Sigmoid colon (tissue), 6 donors: ENCODE measurements at regions not wholly inside any gene's neighbourhood (a gene's known extent, or its start where the extent isn't known, plus 50 kb on each side); places are given as distances from the start of the nearest gene placed in this dataset.

ENCODE experiments used
- DNase-seq: peaks from one replicate; pipeline ENCODE4 v3.0.0-alpha.2; 2019
- H3K27ac ChIP-seq, 4 donors: fragments of 200-600 bp; sonication (generic); one replicate each; pipeline ENCODE4 v1.5.1; 2016 to 2019; ENCODE audit warnings: mild to moderate bottlenecking in 1 of 4
- H3K27me3 ChIP-seq, 3 donors: fragments of 200-600 bp; sonication (generic); one replicate each; pipeline ENCODE4 v1.5.1; 2019; ENCODE audit warnings: mild to moderate bottlenecking in 1 of 3
- H3K36me3 ChIP-seq, 4 donors: fragments of 200-600 bp; sonication (generic); one replicate each; pipeline ENCODE4 v1.5.1; 2016 to 2019
- H3K4me1 ChIP-seq, 4 donors: fragments of 200-600 bp; sonication (generic); one replicate each; pipeline ENCODE4 v1.5.1; 2017 to 2019
- H3K4me3 ChIP-seq, 4 donors: fragments of 200-600 bp; sonication (generic); one replicate each; pipeline ENCODE4 v1.5.1; 2017 to 2019; ENCODE audit warnings: mild to moderate bottlenecking in 2 of 4, moderate library complexity in 1 of 4
- H3K9me3 ChIP-seq, 4 donors: fragments of 200-600 bp in 3 of 4; sonication (generic) in 3 of 4; one replicate each; pipeline versions ENCODE4 v1.5.1 to v1.6.1; 2013 to 2019
- CTCF ChIP-seq, 4 experiments: fragments of 450-650 bp in 3 of 4; fragments of 200-600 bp in 1 of 4; IDR thresholded peaks; one replicate each; pipeline ENCODE4 v1.5.1; 2016 to 2019; ENCODE audit warnings: antibody characterized with exemption in 4 of 4, mild to moderate bottlenecking in 3 of 4, moderate library complexity in 2 of 4
- EP300 ChIP-seq, 4 donors: sonication (generic); formaldehyde crosslinking; IDR thresholded peaks; one replicate each; pipeline ENCODE4 v1.6.1; 2017; ENCODE audit warnings: antibody characterized with exemption in 4 of 4
- POLR2A ChIP-seq, 2 donors: fragments of 450-650 bp; IDR thresholded peaks; one replicate each; pipeline ENCODE4 v1.6.1; 2016; ENCODE audit warnings: antibody characterized with exemption in 2 of 2, mild to moderate bottlenecking in 2 of 2, moderate library complexity in 2 of 2
- POLR2AphosphoS5 ChIP-seq, 4 donors: sonication (generic); formaldehyde crosslinking; IDR thresholded peaks; one replicate each; pipeline ENCODE4 v1.6.1; 2017; ENCODE audit warnings: antibody characterized with exemption in 4 of 4
- WGBS, 2 donors: extraction: QIAGEN DNeasy Blood & Tissue Kit; methylation state at CpG; one replicate each; pipeline ENCODE4 v1.1.7; 2013; 5-methylcytosine and 5-hydroxymethylcytosine counted together
- intact Hi-C: fragments of 100-400 bp; cut with DNase I; formaldehyde crosslinking; loops from one replicate; pipeline ENCODE4 v1.15.1; 2023
- donor health status: healthy with polysubstance abuse.
- donor health status: healthy.

- no peaks in the 10 kb centered on the region for H3K36me3 ChIP-seq
- H3K27ac ChIP-seq = no peak overlapping the region
- whole genome bisulfite sequencing, 2 donors = 92 to 94% methylated on average over 17 of the region's 17 CpGs
- H3K9me3 ChIP-seq = peaks cover 0 to 2% (median 0%) of the 10 kb centered on the region in 4 donors
- TF ChIP-seq EP300 (IDR thresholded peaks at IDR 0.05) (no peak), POLR2AphosphoS5 (IDR thresholded peaks at IDR 0.05) (no peak), CTCF (IDR thresholded peaks at IDR 0.05) (no peak), POLR2A (IDR thresholded peaks at IDR 0.05) (no peak)
- no peaks in the 10 kb centered on the region for H3K27me3 ChIP-seq
- no peaks in the 10 kb centered on the region for H3K4me1 ChIP-seq
- intact Hi-C loops = no loop called here
- H3K4me3 ChIP-seq = no peak overlapping the region
- no peak for DNase-seq
Observed at GRCh38 chr1:13983393-13983792, 283.4 kb downstream of the PRDM2 start.

DNA sequence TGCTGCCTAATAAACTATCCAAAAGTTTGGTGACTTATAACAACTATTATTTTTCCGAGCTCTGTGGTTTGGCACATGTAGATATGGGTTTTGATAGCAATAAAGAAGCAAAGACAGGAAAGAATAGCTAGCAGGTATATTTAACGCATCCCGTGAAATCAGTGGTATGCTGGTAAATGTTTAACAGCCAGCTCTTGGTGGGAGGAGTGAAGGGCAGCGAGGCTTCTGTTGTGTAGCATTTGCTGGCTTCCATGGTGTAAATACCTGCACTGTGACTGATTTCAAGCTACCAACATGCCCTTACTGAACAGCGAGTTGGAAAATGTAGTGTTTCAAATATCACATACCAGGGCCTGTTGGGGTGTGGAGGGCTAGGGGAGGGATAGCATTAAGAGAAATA is 291.0 kb downstream of the PRDM2 start:
- H3K27ac ChIP-seq = no peak overlapping the region
- 19 to 67% methylated on average over 5 of the region's 5 CpGs for WGBS, 2 donors
- peaks cover 0 to 7% (median 0%) of the 10 kb centered on the region in 4 donors for H3K4me1 ChIP-seq
- DNase-seq = no peak
- TF ChIP-seq EP300 (IDR thresholded peaks at IDR 0.05) = no peak
- no peak for TF ChIP-seq POLR2A (IDR thresholded peaks at IDR 0.05)
- no peak overlapping the region for H3K4me3 ChIP-seq
- no peaks in the 10 kb centered on the region for H3K9me3 ChIP-seq
- H3K27me3 ChIP-seq = no peaks in the 10 kb centered on the region
- intact Hi-C loops = no loop called here
- no peaks in the 10 kb centered on the region for H3K36me3 ChIP-seq

DNA sequence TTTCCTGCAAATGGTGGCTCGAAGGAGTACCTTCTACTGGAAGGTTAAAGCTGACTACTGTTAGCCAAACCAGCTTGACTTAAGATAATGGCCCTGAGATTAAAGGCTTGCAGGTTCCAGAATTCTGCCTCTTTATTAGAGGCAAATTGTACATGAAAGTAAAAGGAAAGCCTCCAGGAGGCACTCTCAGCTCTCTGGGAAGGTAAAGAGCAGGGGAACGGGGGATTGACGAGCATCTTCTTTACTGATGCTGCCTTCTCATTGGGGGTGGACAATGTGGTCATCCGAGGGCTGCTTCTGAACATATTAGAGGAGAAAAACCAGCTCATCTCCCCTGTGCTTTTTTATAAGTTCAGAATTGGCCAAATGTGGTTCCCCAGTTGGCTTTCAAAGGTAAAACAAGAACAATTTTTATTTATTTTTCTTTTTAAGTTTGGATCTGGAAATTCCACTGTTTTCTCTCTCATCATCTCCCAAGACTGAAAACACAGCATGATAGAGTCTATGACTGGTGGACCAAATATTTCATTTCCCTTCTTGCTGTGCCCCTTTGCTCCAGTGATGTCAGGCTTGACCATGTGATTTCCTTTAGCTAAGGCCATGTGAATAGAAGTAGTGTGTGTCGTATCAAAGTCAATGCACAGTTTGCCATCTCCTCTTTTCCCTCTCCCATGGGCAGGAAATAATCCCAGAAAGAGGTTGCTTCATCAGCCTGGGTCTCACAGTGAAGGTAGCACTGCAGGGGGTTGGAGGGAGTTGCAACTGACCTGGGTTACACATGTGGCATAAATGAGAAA is 292.7 kb downstream of the PRDM2 start:
- WGBS, 2 donors = 66 to 79% methylated on average over 5 of the region's 5 CpGs

GRCh38 chr1:13994386-13994785 is 294.4 kb downstream of the PRDM2 start:
- Histone ChIP-seq H3K36me3 (no peaks in the 10 kb centered on the region), H3K27ac (no peak overlapping the region), H3K27me3 (no peaks in the 10 kb centered on the region), H3K9me3 (no peaks in the 10 kb centered on the region), H3K4me1 (peaks cover 0 to 7% (median 0%) of the 10 kb centered on the region in 4 donors), H3K4me3 (no peak overlapping the region)
- DNase-seq = no peak
- intact Hi-C loops = no loop called here
- no peak for TF ChIP-seq EP300 (IDR thresholded peaks at IDR 0.05)
- WGBS, 2 donors = 5 to 48% methylated on average over 1 of the region's 1 CpG

More for the DNA sequence above, 292.7 kb downstream of the PRDM2 start:
- no peaks in the 10 kb centered on the region for H3K9me3 ChIP-seq
- intact Hi-C loops = no loop called here
- peaks cover 0 to 7% (median 0%) of the 10 kb centered on the region in 4 donors for H3K4me1 ChIP-seq
- H3K4me3 ChIP-seq = no peak overlapping the region
- no peaks in the 10 kb centered on the region for H3K27me3 ChIP-seq
- H3K36me3 ChIP-seq = no peaks in the 10 kb centered on the region
- DNase-seq = no peak
- TF ChIP-seq EP300 (IDR thresholded peaks at IDR 0.05) = no peak
- no peak for TF ChIP-seq POLR2A (IDR thresholded peaks at IDR 0.05)
- no peak for TF ChIP-seq POLR2AphosphoS5 (IDR thresholded peaks at IDR 0.05)
- TF ChIP-seq CTCF (IDR thresholded peaks at IDR 0.05) = no peak
- no peak overlapping the region for H3K27ac ChIP-seq

DNA sequence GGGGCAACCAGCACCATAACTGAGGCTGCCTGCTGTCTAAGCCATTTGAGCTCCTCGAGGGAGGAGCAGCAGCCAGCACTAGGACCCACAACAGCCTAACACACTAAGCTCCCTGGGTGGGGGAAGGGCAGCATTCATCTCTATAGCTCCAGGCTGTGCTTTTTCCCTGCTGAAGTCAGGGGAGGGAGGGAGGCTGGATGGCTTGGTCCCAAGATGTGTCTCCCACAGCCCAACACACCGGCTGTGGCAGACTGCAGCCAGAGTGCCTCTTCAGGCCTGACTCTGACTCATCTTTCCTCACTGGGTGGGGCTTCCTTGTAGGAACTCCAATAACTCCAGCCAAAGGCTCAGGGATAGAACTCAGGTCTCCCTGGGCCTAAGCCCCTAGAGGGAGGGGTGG is 296.3 kb downstream of the PRDM2 start:
- no peak overlapping the region for H3K4me3 ChIP-seq
- 64 to 85% methylated on average over 2 of the region's 2 CpGs for WGBS, 2 donors

More for the DNA sequence above, 296.3 kb downstream of the PRDM2 start:
- intact Hi-C loops = no loop called here
- no peaks in the 10 kb centered on the region for H3K27me3 ChIP-seq
- TF ChIP-seq EP300 (IDR thresholded peaks at IDR 0.05) = no peak
- TF ChIP-seq POLR2AphosphoS5 (IDR thresholded peaks at IDR 0.05) = no peak
- TF ChIP-seq POLR2A (IDR thresholded peaks at IDR 0.05) = no peak
- no peak for TF ChIP-seq CTCF (IDR thresholded peaks at IDR 0.05)
- H3K27ac ChIP-seq = no peak overlapping the region
- H3K4me1 ChIP-seq = no peaks in the 10 kb centered on the region
- no peaks in the 10 kb centered on the region for H3K36me3 ChIP-seq
- DNase-seq = no peak
- H3K9me3 ChIP-seq = peaks cover 0 to 3% (median under 1%) of the 10 kb centered on the region in 4 donors
